ENCODE measurements at regions not wholly inside any gene's neighbourhood (a gene's known extent, or its start where the extent isn't known, plus 50 kb on each side); places are given as distances from the start of the nearest gene placed in this dataset.
"Not testable (repeated sequence)": the region's sequence is repeated elsewhere in the genome, so short reads cannot be mapped to it uniquely, and the experiment has no call there.

DNA sequence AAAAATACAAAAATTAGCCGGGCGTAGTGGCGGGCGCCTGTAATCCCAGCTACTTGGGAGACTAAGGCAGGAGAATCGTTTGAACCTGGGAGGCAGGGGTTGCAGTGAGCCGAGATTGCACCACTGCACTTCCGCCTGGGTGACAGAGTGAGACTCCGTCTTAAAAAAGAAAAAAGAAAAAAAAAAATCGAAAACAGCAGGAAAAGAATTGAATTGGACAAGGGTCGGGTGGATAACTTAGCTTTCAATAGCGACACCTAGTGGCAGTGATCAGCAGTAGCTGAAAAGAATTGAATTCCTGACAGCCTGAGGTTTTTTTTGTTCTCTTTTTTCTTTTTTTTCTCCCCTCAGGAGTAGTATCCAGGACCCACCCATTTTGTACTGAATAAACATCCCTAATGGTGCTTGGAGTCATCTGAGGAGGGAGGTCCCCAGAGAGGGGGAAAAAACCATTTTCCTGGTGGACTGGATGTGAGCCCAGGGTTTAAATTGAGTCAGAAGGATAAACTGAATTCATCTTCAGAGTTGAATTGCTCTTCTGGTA is 55.1 kb downstream of the CYCS start:
- DNase-seq (ENCODE audit: low spot score): peak; percentile 59

- DNase-seq (ENCODE audit: low spot score): no peak
Measured at GRCh38 chr7:25068502-25069213, 56.4 kb downstream of the CYCS start.

DNA sequence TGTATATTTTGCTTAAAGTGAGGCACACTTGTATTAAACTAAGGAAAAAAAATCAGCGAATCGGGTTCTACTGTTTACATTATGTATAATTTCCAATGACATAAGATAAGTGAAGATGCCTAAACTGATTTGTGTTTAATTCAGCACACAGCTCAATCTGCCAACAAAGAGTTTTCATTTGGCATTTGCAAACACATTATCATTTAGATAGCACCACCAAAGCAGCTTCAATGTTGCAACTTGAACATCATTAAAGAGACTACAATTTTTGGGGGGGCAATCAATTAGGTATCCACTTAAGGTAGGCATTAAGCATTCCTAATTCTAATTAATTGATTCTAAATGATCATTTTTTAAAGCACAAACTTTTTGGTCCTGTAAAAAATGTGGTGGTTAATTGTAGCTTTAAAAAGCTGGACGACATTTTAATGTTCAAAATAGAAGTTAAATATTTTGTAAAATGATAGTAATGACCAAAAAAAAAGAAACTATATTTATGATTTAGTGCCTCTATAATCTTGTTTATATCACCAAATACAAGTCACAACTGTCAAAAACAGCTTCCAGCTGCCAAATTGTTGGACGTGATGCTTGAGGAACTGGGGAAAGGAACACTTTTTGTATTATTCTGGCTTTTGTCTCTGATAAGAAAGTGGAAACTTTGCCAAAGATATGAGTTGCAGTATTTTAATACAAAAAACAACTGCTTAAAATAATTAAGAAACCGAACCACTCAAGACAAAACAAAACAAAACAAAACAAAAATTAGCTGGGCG is 57.1 kb downstream of the CYCS start:
- no peak for DNase-seq (ENCODE audit: low spot score)

- no peak for DNase-seq (ENCODE audit: low spot score)
Measured at GRCh38 chr7:25066253-25066652, 58.8 kb downstream of the CYCS start.

GRCh38 chr7:25062380-25062779 is 62.7 kb downstream of the CYCS start:
- DNase-seq (ENCODE audit: low spot score): no peak

DNA sequence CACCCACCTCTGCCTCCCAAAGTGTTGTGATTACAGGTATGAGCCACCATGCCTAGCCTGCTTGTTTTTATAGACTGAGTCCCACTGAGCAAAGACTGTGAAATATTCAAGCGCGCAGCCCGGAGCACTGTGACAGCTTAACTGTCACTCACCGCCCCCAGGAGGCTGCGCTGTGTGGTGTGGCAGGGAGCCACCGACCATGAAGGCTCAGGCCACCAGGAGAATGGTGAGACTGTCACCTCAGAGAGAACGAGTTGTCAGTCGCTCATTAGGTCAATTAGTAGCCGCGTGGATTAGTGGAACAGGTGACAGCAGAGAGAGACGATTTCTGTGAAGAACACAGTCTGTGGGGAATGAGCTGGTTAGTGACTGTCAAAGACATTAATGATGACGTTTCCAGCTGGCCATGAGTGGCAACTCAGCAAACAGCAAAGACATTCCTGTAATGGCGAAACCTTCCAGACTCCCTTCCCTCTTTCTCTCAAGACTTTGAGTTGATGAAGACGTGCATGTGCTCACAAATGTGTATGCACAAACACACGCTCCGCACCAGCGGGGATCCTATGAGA is 64.5 kb downstream of the CYCS start:
- DNase-seq (ENCODE audit: low spot score): no peak

GRCh38 chr7:25059576-25059975 is 65.5 kb downstream of the CYCS start:
- no peak for DNase-seq (ENCODE audit: low spot score)

DNA sequence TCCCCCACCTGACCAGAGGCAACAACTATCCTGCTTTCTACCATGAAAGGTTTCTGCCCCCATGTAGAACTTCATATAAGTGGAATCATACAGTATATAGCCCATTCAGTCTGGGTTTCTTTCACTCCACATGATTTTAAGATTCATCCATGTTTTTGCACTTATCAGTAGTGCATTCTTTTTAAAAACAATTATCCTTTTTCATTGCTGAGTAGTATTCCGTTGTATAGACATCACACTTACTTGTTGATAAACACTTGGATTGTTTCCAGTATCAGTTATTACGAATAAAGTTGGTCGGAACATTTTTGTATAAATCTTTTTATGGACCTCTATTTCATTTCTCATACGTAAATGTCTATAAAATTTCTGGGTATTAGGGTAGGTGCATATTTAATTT is 68.7 kb downstream of the CYCS start:
- DNase-seq (ENCODE audit: low spot score): no peak

- DNase-seq (ENCODE audit: low spot score): no peak
Measured at GRCh38 chr7:25055520-25056220, 69.4 kb downstream of the CYCS start.

DNA sequence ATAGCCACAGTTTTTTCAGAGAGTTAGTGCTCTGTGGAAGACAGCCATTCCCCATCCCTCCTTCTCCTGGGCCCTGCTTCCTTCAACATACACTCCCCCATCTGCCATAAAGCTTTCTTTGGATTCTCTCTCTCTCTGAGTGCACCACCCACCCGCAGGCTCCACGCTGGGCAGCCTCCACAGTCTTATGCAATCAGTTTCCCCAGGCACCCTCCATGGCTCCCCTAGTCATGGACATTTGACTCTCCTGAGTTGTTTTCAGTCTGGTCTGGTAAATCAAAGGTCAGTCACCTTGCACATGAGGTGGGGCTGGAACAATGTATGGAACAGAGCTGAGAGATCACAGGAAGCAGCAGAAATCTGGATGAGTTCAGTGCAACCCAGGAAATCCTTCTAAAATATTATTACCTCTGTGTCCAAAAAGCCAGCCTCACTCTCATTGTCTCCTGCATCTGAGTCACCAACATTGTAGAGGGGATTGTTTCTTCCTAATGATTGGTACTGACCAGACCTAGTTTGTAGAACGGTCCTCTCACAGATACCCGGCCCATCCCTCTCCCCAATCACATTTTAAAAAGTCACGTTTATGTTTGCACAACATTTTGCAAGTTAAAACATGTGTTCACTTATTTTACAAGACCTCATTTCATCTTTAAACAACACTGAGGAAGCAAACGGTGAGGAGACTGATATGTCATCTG is 70.1 kb downstream of the CYCS start:
- DNase-seq (ENCODE audit: low spot score): no peak

- no peak for DNase-seq (ENCODE audit: low spot score)
Measured at GRCh38 chr7:25050223-25050622, 70.2 kb upstream of the OSBPL3 start.

- no peak for DNase-seq (ENCODE audit: low spot score)
Measured at GRCh38 chr7:25048444-25048834, 68.5 kb upstream of the OSBPL3 start.

- DNase-seq (ENCODE audit: low spot score): not testable (repeated sequence)
Measured at GRCh38 chr7:25047571-25048443, 67.8 kb upstream of the OSBPL3 start.

- DNase-seq (ENCODE audit: low spot score): no peak
Measured at GRCh38 chr7:25037325-25037724, 57.3 kb upstream of the OSBPL3 start.

DNA sequence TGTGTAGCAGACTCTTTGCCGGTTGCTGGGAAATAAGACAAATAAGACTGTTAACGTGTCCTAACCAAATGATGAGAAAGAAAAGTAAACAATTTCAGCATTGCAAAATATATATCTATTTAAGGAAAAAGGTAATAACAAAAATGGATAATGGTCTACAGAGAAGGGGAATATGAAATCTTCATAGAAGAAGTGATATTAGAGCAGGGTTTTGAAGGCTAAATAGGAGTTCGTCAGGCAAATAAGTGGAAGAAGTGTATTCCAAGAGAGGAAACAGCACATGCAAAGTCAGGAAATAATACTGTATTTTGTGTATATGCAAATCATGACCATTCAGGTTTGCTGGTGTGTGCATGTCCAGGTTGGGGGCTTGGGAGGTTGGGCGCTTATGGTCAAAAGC is 55.3 kb upstream of the OSBPL3 start:
- no peak for DNase-seq (ENCODE audit: low spot score)

DNA sequence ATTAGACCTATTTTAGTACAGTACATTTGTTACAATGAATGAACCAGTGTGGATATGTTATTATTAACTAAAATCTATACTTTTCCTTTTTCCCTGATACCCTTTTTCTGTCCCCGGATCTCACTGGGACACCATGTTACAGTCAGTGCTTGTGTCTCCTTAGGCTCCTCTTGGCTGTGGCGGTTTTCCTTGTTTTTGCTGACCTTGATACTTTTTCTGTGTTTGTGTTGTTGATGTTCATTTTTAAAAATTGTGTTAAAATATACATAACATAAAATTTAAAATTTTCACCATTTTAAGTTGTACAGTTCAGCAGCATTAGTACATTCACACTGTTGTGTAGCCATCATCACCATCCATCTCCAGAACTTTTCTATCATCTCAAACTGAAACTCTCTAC is 54.2 kb upstream of the OSBPL3 start:
- DNase-seq (ENCODE audit: low spot score): no peak

GRCh38 chr7:25032774-25033743 is 53.1 kb upstream of the OSBPL3 start:
- DNase-seq (ENCODE audit: low spot score): no peak

DNA sequence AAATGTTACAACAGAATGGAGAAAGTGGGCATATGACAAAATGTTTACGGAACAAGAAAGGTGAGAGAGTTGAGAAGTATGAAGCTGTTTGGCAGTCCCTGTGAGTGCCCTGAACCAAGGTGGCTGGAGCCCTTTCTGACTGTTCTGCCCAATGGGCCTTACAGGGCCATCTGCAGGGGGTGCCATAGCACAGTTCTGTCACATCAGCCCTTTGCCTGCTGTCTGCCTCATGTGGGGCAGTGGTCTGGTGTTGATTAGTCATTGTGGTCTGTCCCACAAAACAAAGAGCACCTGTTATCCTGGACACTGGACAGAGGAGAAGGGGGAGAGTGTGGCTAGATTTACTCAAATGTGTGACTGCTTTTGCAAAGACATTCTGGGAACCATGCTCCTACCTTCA is 51.5 kb upstream of the OSBPL3 start:
- no peak for DNase-seq (ENCODE audit: low spot score)

GRCh38 chr7:25031007-25031406 is 51.0 kb upstream of the OSBPL3 start:
- peak; percentile 17 for DNase-seq (ENCODE audit: low spot score)

All from CD4-positive, alpha-beta T cell treated with Interleukin-6 at 100 ng/mL for 8 hours (primary cell).